ENCODE measurements at regions not wholly inside any gene's neighbourhood (a gene's known extent, or its start where the extent isn't known, plus 50 kb on each side); places are given as distances from the start of the nearest gene placed in this dataset.

GRCh38 chr9:20286969-20287368, 335.3 kb downstream of the MLLT3 start:
- POLR2A ChIA-PET = no interaction called here
- ATAC-seq (no peak), DNase-seq (ENCODE audit: low spot score) (no peak)
- Mint-ChIP-seq H3K4me1 (peaks cover 20% of the 10 kb centered on the region), H3K27me3 (ENCODE audit: low read depth) (no peaks in the 10 kb centered on the region), H3K4me3 (no peak overlapping the region), H3K9me3 (peaks cover 23% of the 10 kb centered on the region), H3K36me3 (peaks cover 11% of the 10 kb centered on the region), H3K27ac (no peak overlapping the region)
- CTCF ChIA-PET = no interaction called here
- TF ChIP-seq ESRRA (CRISPR knock-in tag; IDR thresholded peaks at IDR 0.05; ENCODE audit: borderline replicate concordance) = no peak
- no peak for TF ChIP-seq E2F1 (CRISPR knock-in tag; IDR thresholded peaks at IDR 0.05)
- TF ChIP-seq ERG (CRISPR knock-in tag; IDR thresholded peaks at IDR 0.05) = no peak
- no peak for TF ChIP-seq ZNF263 (CRISPR knock-in tag; IDR thresholded peaks at IDR 0.05; ENCODE audit: low read depth)
- no peak for TF ChIP-seq TP53 (CRISPR knock-in tag; IDR thresholded peaks at IDR 0.05)
- no peak for TF ChIP-seq NFATC4 (CRISPR knock-in tag; IDR thresholded peaks at IDR 0.05)
- no peak for TF ChIP-seq GRHL2 (CRISPR knock-in tag; IDR thresholded peaks at IDR 0.05; ENCODE audit: insufficient replicate concordance, severe bottlenecking)
- no peak for TF ChIP-seq HMGXB4 (CRISPR knock-in tag; IDR thresholded peaks at IDR 0.05)
- no peak for TF ChIP-seq NFYB (CRISPR knock-in tag; conservative IDR thresholded peaks at IDR 0.05; ENCODE audit: low read depth)
- TF ChIP-seq CREB1 (CRISPR knock-in tag; IDR thresholded peaks at IDR 0.05) = no peak
- TF ChIP-seq ZSCAN18 (CRISPR knock-in tag; IDR thresholded peaks at IDR 0.05) = no peak
- TF ChIP-seq ZMAT4 (CRISPR knock-in tag; IDR thresholded peaks at IDR 0.05) = no peak
- TF ChIP-seq ETV6 (CRISPR knock-in tag; IDR thresholded peaks at IDR 0.05) = no peak
- no peak for TF ChIP-seq ZNF671 (CRISPR knock-in tag; IDR thresholded peaks at IDR 0.05)
- TF ChIP-seq JUN (CRISPR knock-in tag; IDR thresholded peaks at IDR 0.05) = no peak
- TF ChIP-seq CTCF (IDR thresholded peaks at IDR 0.05) = no peak
- no peak for TF ChIP-seq AFF4 (CRISPR knock-in tag; IDR thresholded peaks at IDR 0.05; ENCODE audit: borderline replicate concordance)
- no peak for TF ChIP-seq IRF2 (CRISPR knock-in tag; IDR thresholded peaks at IDR 0.05; ENCODE audit: borderline replicate concordance, low read depth)
